ENCODE measurements at regions not wholly inside any gene's neighbourhood (a gene's known extent, or its start where the extent isn't known, plus 50 kb on each side); places are given as distances from the start of the nearest gene placed in this dataset.

GRCh38 chr3:193884027-193884426, 251.9 kb upstream of the HES1 start:
- TF ChIP-seq POLR2AphosphoS5 (IDR thresholded peaks at IDR 0.05; ENCODE audit: low read depth, low read length), result no peak
- no peak for TF ChIP-seq POLR2A (IDR thresholded peaks at IDR 0.05; ENCODE audit: low read depth, low read length)

Measured in GM12892 (cell line).